Stimulated activated CD4-positive, alpha-beta T cell treated with anti-CD3 and anti-CD28 coated beads, Interleukin-1b, Interleukin-23, amount 100 ng/mL, for 1 hour (primary cell): ENCODE measurements at regions not wholly inside any gene's neighbourhood (a gene's known extent, or its start where the extent isn't known, plus 50 kb on each side); places are given as distances from the start of the nearest gene placed in this dataset.

ENCODE experiments used
- DNase-seq, 2 donors: peaks; one replicate each; pipeline ENCODE4 v3.0.0-alpha.2; 2020; ENCODE audit warnings: low read depth in 2 of 2

DNA sequence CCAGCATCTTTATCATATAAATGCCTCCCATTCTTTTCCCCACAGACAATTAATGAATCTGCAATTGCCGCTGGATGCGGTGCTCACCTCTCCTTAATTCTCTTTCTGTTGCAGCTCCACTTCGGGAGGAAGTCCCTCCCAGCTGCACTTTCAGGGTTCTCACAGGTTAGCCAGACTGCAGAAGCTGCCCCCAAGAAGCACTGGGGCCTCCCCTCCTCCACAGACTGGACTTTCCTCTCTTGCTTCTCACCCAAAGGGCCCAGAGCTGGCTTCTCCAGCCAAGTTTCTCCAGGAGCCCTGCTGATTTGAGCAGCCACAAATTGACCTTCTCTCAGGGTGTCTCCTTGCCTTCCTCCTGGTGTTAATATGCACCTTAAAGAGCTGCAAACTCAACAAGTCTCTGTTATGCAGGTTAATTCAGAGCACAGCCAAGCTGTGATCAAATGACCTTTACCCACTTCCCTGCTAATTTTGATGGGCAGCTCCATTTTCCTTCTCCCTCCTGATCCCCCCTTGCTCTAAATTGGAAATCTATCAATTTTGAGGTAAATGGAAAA lies 298.9 kb downstream of the BUD13 start:
- no peak for DNase-seq

DNA sequence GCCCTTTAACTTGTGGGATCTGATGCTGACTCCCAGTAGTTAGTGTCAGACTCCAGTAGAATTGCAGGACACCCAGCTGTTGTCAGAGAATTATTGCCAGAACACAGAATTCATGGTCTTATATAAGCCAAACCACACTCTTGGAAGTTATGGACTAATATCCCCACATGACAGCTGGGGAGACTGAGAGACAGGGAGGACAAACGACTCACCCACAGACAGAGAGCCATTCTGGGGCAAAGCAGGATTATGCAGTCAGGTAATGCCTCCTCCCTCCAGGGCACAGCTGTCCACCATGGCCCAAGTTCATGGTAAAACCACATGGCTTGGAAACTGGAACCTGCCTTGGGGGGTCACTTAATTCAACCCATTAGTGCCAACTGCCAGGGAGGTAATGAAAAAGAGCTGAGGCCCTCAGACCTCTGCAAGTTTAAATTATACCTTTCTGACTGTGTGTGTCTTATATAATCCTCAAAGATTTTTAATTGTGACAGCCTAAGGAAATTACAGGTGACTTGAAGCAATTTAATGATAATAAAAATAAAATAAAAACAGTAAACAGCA lies 299.5 kb downstream of the BUD13 start:
- DNase-seq = no peak

DNA sequence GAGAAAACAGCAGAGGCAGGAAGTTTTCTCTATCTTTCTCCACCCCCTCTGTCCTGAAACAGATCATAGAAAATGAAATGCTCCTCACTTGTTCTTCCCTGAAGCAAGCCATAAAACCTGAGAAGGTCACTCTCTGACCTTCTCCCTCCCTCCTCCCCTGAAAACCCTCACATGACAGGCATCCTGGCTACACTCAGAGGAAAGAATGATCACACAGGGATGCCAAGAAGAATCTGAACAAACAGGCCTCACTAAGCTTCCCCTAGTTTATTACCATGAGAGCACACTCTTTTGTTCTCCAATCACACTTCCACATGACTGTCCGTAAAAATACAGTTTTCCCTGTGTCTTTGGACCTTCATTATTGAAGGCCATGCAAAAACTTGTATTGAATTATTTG lies 300.1 kb downstream of the BUD13 start:
- DNase-seq = no peak

DNA sequence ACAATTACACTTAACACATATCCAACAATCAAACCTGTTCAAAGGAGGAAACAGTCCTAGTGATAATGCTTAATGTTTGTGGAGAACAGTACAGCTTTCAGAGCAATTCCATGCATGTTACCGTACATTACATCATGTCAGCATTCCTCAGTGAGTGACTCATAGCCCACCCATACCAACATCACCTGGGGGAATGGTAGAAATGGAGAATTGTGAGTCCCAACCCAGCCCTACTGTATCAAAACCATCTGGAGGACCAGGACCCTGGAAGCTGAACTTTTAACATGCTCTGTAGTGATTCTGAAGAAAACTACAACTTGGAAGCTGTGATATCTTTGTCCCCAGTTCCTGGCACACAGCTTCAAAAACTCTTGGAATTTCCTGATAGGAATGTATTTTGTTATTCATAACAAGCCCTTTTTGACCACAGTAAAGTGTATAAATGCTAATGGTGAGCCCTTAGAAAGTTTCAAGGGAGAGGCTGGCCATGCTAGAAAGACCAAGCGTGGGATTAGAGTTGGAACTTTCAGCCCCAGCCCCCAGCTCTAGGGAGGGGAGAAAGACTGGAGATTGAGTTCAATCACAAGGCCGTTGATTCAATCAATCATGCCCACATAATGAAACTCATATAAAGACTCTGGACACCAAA lies 301.1 kb downstream of the BUD13 start:
- no peak for DNase-seq

DNA sequence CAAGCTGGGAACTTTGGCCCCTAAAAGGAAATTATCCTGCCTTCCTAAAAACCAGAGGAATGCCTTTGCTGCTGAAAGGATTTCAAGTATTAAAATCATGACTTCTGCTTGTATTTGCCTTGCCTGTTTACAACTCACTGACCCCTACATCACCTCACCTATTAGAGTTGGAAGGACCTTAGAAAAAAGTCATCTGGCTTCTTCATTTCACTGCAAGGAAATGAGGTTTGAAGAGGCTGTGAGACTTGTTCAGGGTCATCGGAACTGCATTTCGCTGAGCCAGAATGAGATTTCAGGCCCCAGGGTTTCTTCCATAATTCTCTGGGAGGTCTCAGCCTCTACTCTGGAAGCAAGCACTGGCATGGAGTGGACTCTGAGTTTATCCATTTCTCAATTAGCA lies 304.1 kb downstream of the BUD13 start:
- DNase-seq = no peak

DNA sequence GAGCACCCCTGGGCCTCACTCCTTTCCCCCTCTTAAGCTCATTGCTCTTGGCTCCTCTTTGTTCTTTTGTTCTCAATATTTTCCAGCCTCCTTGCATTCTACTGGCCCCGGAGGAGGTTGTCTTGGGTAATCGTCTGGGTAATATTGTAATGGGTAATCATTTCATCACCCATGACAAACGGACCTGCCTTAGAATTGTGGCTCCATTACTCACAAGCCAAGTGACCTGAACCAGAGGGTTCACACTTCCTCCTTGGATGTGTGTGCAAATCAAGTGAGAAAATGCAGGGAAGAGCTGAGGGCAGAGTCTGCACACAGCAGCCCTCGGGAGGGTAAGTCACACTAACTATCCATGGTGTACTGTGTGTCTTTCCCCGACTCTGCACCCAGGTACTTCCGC lies 305.0 kb downstream of the BUD13 start:
- DNase-seq = no peak

DNA sequence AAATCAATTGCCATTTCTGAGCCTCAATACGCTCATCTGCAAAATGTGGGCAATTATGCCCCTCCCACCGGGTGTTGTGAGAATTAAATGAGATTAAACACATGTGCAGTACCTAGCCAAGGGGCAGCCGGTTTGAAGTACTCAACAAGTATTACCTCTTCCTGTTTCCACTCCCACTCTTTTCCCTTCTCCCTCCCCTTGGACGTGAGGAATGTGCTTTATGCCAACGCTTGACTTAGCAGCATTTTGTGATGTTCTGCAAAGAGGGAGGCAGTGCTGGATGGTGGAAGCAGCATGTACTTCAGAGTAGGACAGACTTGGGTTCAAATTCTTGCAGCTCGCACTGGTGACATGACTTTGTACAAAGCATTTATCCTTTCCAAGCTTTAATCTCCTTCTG lies 306.0 kb downstream of the BUD13 start:
- no peak for DNase-seq

DNA sequence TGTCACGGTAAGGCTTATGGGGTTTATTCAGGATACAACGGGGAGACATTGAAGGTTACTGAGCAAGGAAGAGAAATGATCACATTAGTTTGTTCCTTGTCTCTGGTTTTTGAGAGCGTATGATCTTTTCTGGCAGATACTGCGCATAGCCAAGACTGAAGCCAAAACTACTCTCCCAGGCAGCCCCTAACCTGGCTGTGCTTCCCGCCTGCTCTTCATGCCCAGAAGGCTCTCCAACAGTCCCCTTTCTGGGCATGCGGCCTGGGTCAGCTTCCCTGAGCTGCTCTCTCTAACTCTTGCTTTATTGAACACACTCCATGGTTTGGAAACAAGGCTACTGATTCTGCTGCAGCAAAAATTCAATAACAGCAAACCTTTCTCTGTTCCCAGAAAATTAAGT lies 306.6 kb downstream of the BUD13 start:
- no peak for DNase-seq

DNA sequence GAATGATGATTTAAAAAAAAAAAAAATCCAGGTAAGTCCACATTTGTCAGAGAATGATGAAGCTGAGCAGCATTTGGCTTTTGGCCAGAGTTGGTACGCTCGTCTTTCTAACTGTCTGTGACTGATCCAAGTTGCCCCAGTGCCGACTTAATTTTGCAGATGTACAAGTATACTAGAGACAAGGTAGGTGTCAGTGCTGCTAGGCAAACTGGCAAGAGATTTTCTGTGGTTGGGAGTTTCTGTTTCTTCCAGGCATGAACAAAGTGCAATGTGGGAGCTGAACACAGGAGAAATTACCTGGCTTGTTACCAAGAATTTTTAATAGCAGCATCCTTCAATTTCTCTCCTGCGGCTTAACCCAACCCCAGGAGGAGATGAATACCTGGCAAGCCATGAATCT lies 307.7 kb downstream of the BUD13 start:
- no peak for DNase-seq

DNA sequence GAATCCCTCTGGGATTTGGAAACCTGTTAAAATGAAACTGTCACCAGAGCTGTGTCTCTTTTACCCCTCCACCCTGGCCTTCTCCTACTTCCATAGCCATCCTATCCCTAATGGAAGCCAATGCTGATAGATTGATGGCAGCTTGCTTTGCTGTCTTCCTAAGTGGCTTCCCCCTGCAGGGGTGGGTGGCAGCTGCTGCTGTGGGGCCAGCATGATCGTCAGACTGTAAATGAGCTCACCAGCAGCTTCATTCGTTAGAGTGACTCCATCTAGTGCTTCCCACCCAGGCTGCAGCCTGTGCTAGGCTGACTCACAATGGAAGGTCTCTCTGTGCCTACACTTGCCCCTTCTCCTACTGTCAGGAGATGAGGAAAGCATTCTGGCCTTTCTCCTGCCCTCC lies 311.0 kb downstream of the BUD13 start:
- DNase-seq = no peak

DNA sequence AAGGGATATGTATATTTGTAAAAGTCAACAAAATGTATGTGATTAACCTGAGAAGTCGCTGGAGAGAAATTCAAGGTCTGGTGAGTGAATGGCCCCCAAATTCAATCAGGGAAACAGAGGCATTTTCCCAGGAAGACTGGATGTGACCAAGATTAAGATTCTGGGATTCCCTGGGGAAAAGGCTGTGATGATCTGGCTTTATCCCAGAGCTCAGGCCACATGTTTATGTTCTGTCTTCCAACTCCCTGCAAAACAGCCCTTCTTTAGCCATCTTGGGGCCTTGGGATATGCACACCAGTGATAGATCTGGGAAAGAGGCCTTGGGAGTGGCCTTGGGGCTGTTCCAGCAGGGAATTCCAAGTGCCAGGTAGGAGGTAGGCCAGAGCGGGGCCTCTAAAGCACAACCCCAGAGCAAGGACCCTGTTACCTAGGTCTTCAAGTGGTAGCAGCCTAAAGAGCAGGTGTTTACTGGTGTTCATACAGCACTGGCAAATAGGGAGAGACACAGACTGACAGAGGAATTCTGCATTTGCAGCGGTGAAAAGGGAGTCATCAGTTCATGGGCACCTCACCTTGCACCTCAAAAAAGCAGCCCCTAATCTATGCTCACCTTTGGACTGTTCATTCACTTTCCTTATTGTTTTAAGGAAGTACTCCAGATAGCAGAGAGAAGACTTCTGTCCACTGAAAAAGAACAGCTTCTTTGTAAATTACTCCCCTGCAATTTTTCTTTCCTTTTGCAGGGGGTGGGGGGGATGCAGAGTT lies 312.4 kb downstream of the BUD13 start:
- DNase-seq = no peak

DNA sequence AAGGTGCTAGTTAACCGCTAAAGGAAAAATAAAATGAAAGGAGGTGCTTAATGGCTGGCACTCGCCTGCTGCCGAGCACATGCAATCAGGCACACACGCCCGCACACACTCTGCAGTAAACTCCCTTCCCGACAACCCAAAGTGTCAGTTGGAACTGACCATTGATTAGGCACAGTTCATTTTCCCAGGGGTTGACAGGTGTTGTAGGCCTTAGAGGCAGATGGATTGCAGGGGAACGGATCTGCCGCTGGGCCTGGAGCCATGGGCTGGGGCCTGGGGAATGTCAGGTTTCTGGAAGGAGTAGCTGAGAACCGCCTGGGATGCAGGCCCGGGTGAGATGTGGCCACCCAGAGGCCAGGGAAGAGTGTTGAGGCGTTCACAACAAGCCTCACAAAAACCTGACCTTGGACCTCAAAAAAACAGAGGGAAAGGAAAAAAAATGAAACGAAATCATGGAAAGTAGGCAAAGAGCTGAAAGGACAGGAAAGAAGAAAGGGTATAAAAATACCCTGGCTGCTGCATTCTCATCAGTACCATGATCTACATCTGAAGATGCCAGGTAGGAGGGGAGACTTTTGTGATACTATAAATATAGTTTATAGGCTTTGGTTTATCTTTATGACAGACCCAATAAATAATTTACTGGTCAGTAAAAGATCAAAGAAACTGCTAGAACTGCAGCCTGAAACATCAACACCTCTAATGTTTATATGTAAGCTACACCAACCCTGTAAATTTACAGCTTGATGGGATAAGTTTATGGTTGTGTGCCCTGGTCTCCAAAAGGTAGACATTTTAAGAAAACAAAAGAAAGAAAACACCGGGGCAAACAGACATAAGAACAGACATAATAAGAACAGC lies 313.4 kb downstream of the BUD13 start:
- no peak for DNase-seq

DNA sequence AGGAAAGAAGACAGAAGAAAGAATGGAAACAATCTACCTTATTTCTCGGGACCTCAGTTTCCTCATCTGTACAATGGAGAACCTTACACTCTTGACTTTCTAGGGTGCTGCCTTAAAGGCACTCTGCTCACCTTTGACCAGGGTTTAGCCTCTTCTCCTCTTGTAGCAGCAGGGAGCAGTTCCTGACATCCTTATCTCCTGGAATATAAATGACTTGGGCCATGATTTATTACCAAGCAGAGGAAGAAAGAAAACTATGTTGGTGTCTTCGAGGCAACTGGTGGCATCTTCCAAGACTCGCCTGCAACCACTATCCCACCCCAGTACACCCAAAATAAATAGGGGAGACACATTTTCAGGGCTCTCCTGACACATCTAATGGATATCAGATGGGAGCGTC lies 314.2 kb downstream of the BUD13 start:
- no peak for DNase-seq

DNA sequence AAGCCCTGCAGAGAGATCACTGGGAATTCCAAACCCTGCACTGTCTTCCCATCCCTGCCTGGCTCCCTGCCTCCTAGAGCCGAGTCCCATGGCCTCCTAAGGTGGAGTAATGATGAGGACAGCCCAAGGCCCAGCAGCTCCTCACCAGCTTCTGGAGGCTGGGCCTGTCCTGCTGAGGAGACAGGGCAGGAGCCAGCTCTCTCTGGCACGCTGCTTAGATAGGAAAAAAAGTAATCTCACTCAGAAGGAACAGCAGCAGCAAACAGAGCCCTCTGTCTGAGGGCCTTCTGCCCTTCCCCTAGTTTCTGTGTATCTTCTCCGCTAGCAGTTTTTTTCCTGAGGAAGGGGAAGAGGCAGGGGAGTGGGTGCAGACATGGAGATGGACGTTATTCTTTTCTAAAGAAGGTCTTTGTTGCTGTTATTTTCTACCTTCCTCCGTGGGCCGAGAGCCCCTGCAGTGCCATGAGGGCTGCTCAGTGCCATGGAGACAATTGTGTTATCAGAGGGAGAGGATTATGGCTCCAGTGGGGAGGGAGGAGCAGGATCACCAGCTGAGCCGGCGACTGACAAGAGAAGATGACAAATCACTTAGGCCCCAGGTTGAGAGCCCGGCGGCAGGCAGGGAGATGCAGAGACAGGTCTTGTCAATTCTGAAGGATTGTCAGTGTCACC lies 315.3 kb downstream of the BUD13 start:
- DNase-seq = no peak

DNA sequence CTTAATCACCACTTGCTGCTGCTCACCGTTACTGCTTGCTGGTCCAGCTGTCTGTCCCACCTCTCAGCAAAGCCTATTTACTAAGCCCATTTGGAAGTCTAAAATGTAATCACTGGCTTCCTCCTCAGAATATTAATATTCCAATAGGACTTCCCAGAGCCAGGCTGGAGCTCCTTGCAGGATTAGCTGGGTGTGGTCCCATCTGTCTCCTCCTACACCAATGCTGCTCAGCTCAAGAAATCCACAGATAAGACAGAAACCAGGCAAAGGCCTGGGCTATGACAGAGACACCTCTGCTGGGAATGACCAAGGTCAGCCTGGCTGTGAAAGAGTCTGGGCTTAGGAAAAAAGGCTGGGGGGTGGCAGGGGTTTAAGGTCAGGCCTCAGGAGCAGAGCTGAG lies 317.8 kb downstream of the BUD13 start:
- no peak for DNase-seq

DNA sequence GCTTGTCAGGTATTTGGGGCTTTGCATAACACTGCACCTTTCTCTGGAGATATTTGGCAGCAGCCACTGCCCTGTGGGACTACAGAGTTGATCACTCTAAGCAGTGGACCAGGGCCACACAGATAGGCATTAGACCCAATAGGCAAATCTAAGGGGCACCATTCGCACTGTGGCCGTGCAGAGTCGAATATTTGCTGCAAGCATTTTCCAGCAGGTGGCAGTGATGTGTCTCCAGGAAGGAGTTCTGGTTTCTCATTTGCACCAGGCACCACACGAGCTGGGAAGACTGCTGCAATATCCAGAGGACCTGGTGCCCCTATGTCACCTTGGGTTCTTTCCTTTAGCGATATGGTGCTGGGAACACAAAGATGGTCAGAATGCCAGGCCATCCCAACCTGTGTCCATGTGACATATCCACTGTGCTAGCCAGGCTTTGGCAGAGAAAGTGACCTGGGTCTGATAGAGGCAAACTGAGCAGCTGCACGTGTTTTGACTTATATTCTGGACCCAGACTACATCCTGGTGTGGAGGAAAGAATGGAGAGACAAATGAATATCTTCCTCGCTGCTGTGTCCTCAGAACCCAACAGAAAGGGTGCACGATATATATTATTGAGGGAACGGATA lies 318.7 kb downstream of the BUD13 start:
- no peak for DNase-seq

DNA sequence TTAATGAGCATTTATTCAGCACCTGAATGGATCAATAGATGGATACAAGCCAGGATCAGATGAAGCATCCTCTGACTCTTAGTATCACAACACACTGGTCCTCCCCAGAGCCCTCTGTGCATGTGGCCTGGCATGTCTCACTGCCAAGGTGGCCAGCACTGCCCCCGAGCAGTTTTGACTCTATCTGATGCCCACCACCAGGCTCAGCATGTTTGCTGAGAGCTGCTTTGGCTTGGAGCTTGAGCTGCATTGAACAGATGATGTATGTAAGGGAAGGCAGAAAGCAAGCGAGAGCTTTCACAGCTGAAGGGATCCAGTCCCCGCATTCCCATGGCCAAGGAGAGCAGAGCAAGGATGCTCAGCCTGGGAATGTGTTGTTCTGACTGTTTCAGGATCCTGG lies 320.3 kb downstream of the BUD13 start:
- DNase-seq = no peak

DNA sequence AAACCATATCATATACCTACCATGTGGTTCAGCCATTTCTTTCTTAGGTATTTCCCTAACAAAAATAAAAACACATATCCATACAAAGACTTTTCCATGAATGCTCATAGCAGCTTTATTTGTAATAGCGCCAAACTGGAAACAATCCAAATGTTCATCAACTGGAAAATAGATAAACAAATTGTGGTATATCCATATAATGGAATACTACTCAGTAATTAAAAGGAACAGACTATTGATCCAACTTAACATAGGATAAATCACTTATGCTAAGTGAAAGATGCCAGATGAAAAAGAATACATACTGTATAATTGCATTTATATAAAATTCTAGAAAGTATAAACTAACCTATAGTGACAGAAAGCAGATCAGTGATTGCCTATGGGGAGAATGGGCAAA lies 323.3 kb downstream of the BUD13 start:
- no peak for DNase-seq

DNA sequence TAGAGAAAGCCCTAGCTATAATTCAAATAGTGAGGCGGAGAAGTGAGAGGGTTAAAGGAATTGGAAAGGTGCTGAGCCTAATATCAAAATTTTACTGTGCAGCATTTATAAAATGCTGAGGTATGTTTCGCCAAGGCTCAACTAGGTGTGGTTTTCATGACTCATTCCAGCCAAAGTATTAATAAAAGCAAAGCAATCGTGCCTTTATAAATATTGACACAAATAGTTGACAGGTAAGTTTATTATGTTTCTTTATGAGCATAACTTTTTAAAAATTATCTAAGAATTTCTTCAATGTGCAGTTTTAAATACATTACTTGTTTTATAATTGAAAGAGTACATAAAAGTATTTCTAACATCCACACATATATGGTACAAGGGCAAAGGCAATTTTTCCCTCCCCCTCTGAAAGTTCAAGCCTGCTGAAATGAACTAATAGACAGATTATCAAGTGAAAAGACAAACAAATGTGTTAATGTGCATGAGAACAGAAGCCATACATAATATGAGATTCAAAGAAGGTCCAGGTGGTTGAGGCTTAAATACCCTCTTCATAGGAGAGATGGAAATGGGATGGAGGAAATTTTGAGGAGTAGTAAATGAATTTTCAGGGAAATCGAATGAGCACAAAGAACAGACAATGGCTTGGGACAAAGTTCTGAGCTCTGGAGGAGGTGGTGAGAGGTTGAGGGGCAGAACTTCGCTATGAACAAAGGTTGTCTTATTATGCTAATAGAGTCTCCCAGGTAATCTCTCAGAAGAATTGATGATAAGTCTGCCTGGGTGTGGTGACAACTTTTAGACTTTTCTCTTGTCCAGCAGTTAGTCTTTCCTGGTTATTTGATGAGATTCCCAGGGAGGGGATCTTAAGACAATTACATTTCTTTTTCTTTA lies 326.5 kb downstream of the BUD13 start:
- DNase-seq = no peak
